GM23338 (cell line): ENCODE measurements at regions not wholly inside any gene's neighbourhood (a gene's known extent, or its start where the extent isn't known, plus 50 kb on each side); places are given as distances from the start of the nearest gene placed in this dataset.

Source experiments
- CREB1 ChIP-seq: fragments of 250-450 bp; sonication (Bioruptor Pico); IDR thresholded peaks from 2 replicates; pipeline ENCODE4 v1.5.0; 2020; ENCODE audit warnings: low read depth, mild to moderate bottlenecking, moderate library complexity
- EZH2 ChIP-seq: fragments of 200-600 bp; sonication (generic); IDR thresholded peaks from one replicate; pipeline ENCODE4 v1.8.0; 2017; ENCODE audit warnings: antibody characterized with exemption, mild to moderate bottlenecking, low read depth; ENCODE audit not compliant: unreplicated experiment
- EZH2phosphoT487 ChIP-seq: fragments of 200-600 bp; sonication (generic); IDR thresholded peaks from one replicate; pipeline ENCODE4 v1.8.1; 2018; ENCODE audit warnings: antibody characterized with exemption; ENCODE audit not compliant: unreplicated experiment
- JUNB ChIP-seq: IDR thresholded peaks from one replicate; pipeline ENCODE4 v1.6.1; 2016; ENCODE audit warnings: antibody characterized with exemption; ENCODE audit not compliant: unreplicated experiment
- NANOG ChIP-seq: IDR thresholded peaks from 2 replicates; pipeline ENCODE4 v1.6.1; 2016; ENCODE audit warnings: antibody characterized with exemption, borderline replicate concordance
- POLR2AphosphoS5 ChIP-seq: IDR thresholded peaks from 2 replicates; pipeline ENCODE4 v1.6.1; 2016; ENCODE audit warnings: antibody characterized with exemption, low read depth
- STAT1 ChIP-seq: IDR thresholded peaks from one replicate; pipeline ENCODE4 v1.6.1; 2016; ENCODE audit warnings: antibody characterized with exemption; ENCODE audit not compliant: unreplicated experiment
- ZNF114 ChIP-seq: fragments of 250-450 bp; sonication (Bioruptor Pico); IDR thresholded peaks from 2 replicates; pipeline ENCODE4 v1.5.0; 2020; ENCODE audit warnings: mild to moderate bottlenecking, moderate library complexity
- ZNF331 ChIP-seq: fragments of 250-450 bp; sonication (Bioruptor Pico); IDR thresholded peaks from 2 replicates; pipeline ENCODE4 v1.5.0; 2020; ENCODE audit warnings: low read depth, mild to moderate bottlenecking, moderate library complexity
- TF ChIP-seq, protein P1 (sequence below), 2 experiments: fragments of 200-600 bp in 1 of 2; sonication (generic) in 1 of 2; conservative IDR thresholded peaks; 2 replicates each; pipeline versions ENCODE4 v1.5.1 to v1.6.1; 2016 to 2017; ENCODE audit warnings: antibody characterized with exemption in 2 of 2, low read depth in 2 of 2, mild to moderate bottlenecking in 2 of 2, moderate library complexity in 1 of 2
- TF ChIP-seq, protein P2 (sequence below): IDR thresholded peaks from one replicate; pipeline ENCODE4 v1.6.1; 2018; ENCODE audit warnings: antibody characterized with exemption; ENCODE audit not compliant: unreplicated experiment
- TF ChIP-seq, protein P3 (sequence below): fragments of 250-450 bp; sonication (Bioruptor Pico); IDR thresholded peaks from 2 replicates; pipeline ENCODE4 v1.5.0; 2020; ENCODE audit warnings: mild to moderate bottlenecking, moderate library complexity
- TF ChIP-seq, protein P4 (sequence below): IDR thresholded peaks from 2 replicates; pipeline ENCODE4 v1.6.1; 2016; ENCODE audit warnings: antibody characterized with exemption

DNA sequence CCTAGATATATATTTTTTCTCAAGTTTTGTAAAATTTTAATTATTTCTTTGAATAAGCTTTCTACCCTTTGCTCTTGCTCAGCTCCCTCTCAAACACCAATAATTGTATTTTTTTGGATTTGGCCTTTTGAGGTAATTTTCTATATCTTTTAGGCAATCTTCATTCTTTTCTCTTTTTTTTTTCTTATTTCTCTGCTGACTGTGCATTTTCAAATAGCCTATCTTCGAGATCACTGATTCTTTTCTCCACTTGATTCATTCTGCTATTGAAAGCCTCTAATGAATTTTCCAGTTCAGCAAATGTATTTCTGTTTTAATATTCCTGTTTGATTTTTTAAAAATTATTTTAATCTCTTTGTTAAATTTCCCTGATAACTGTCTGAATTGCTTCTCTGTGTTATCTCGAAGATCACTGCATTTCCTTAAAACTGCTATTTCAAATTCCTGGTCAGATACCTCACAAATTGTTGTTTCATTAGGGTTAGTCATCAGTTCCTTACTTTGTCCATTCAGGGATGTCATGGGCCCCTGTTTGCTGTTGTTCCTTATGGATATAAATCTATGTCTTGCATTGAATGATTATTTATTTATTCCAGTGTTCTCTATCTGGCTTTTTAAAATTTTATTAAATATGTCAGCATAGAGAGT, 100.1 kb upstream of the UNC5B start:
- TF ChIP-seq, protein P1, sequence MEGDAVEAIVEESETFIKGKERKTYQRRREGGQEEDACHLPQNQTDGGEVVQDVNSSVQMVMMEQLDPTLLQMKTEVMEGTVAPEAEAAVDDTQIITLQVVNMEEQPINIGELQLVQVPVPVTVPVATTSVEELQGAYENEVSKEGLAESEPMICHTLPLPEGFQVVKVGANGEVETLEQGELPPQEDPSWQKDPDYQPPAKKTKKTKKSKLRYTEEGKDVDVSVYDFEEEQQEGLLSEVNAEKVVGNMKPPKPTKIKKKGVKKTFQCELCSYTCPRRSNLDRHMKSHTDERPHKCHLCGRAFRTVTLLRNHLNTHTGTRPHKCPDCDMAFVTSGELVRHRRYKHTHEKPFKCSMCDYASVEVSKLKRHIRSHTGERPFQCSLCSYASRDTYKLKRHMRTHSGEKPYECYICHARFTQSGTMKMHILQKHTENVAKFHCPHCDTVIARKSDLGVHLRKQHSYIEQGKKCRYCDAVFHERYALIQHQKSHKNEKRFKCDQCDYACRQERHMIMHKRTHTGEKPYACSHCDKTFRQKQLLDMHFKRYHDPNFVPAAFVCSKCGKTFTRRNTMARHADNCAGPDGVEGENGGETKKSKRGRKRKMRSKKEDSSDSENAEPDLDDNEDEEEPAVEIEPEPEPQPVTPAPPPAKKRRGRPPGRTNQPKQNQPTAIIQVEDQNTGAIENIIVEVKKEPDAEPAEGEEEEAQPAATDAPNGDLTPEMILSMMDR (conservative IDR thresholded peaks at IDR 0.05; ENCODE audit: low read depth in 2 of 2), result no peak
- TF ChIP-seq POLR2AphosphoS5 (no peak), EZH2phosphoT487 (no peak), JUNB (no peak), NANOG (no peak), EZH2 (no peak), CREB1 (CRISPR knock-in tag) (no peak), ZNF331 (CRISPR knock-in tag) (no peak), STAT1 (no peak), ZNF114 (CRISPR knock-in tag) (no peak)
- TF ChIP-seq, protein P2, sequence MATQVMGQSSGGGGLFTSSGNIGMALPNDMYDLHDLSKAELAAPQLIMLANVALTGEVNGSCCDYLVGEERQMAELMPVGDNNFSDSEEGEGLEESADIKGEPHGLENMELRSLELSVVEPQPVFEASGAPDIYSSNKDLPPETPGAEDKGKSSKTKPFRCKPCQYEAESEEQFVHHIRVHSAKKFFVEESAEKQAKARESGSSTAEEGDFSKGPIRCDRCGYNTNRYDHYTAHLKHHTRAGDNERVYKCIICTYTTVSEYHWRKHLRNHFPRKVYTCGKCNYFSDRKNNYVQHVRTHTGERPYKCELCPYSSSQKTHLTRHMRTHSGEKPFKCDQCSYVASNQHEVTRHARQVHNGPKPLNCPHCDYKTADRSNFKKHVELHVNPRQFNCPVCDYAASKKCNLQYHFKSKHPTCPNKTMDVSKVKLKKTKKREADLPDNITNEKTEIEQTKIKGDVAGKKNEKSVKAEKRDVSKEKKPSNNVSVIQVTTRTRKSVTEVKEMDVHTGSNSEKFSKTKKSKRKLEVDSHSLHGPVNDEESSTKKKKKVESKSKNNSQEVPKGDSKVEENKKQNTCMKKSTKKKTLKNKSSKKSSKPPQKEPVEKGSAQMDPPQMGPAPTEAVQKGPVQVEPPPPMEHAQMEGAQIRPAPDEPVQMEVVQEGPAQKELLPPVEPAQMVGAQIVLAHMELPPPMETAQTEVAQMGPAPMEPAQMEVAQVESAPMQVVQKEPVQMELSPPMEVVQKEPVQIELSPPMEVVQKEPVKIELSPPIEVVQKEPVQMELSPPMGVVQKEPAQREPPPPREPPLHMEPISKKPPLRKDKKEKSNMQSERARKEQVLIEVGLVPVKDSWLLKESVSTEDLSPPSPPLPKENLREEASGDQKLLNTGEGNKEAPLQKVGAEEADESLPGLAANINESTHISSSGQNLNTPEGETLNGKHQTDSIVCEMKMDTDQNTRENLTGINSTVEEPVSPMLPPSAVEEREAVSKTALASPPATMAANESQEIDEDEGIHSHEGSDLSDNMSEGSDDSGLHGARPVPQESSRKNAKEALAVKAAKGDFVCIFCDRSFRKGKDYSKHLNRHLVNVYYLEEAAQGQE, result no peak
- TF ChIP-seq, protein P3, sequence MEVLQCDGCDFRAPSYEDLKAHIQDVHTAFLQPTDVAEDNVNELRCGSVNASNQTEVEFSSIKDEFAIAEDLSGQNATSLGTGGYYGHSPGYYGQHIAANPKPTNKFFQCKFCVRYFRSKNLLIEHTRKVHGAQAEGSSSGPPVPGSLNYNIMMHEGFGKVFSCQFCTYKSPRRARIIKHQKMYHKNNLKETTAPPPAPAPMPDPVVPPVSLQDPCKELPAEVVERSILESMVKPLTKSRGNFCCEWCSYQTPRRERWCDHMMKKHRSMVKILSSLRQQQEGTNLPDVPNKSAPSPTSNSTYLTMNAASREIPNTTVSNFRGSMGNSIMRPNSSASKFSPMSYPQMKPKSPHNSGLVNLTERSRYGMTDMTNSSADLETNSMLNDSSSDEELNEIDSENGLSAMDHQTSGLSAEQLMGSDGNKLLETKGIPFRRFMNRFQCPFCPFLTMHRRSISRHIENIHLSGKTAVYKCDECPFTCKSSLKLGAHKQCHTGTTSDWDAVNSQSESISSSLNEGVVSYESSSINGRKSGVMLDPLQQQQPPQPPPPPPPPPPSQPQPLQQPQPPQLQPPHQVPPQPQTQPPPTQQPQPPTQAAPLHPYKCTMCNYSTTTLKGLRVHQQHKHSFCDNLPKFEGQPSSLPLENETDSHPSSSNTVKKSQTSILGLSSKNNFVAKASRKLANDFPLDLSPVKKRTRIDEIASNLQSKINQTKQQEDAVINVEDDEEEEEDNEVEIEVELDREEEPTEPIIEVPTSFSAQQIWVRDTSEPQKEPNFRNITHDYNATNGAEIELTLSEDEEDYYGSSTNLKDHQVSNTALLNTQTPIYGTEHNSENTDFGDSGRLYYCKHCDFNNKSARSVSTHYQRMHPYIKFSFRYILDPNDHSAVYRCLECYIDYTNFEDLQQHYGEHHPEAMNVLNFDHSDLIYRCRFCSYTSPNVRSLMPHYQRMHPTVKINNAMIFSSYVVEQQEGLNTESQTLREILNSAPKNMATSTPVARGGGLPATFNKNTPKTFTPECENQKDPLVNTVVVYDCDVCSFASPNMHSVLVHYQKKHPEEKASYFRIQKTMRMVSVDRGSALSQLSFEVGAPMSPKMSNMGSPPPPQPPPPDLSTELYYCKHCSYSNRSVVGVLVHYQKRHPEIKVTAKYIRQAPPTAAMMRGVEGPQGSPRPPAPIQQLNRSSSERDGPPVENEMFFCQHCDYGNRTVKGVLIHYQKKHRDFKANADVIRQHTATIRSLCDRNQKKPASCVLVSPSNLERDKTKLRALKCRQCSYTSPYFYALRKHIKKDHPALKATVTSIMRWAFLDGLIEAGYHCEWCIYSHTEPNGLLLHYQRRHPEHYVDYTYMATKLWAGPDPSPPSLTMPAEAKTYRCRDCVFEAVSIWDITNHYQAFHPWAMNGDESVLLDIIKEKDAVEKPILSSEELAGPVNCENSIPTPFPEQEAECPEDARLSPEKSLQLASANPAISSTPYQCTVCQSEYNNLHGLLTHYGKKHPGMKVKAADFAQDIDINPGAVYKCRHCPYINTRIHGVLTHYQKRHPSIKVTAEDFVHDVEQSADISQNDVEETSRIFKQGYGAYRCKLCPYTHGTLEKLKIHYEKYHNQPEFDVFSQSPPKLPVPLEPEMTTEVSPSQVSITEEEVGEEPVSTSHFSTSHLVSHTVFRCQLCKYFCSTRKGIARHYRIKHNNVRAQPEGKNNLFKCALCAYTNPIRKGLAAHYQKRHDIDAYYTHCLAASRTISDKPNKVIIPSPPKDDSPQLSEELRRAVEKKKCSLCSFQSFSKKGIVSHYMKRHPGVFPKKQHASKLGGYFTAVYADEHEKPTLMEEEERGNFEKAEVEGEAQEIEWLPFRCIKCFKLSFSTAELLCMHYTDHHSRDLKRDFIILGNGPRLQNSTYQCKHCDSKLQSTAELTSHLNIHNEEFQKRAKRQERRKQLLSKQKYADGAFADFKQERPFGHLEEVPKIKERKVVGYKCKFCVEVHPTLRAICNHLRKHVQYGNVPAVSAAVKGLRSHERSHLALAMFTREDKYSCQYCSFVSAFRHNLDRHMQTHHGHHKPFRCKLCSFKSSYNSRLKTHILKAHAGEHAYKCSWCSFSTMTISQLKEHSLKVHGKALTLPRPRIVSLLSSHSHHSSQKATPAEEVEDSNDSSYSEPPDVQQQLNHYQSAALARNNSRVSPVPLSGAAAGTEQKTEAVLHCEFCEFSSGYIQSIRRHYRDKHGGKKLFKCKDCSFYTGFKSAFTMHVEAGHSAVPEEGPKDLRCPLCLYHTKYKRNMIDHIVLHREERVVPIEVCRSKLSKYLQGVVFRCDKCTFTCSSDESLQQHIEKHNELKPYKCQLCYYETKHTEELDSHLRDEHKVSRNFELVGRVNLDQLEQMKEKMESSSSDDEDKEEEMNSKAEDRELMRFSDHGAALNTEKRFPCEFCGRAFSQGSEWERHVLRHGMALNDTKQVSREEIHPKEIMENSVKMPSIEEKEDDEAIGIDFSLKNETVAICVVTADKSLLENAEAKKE (CRISPR knock-in tag), result no peak
- TF ChIP-seq, protein P4, sequence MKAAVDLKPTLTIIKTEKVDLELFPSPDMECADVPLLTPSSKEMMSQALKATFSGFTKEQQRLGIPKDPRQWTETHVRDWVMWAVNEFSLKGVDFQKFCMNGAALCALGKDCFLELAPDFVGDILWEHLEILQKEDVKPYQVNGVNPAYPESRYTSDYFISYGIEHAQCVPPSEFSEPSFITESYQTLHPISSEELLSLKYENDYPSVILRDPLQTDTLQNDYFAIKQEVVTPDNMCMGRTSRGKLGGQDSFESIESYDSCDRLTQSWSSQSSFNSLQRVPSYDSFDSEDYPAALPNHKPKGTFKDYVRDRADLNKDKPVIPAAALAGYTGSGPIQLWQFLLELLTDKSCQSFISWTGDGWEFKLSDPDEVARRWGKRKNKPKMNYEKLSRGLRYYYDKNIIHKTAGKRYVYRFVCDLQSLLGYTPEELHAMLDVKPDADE, result no peak
